Mammary epithelial cell (primary cell): ENCODE measurements at regions not wholly inside any gene's neighbourhood (a gene's known extent, or its start where the extent isn't known, plus 50 kb on each side); places are given as distances from the start of the nearest gene placed in this dataset.

Experiments used
- EZH2 ChIP-seq: IDR thresholded peaks from 2 replicates; pipeline ENCODE4 v1.6.1; 2012; ENCODE audit warnings: low read length, inconsistent platforms, borderline replicate concordance
- TF ChIP-seq, protein P1 (sequence below), 2 donors: IDR thresholded peaks in 1 of 2; conservative IDR thresholded peaks in 1 of 2; 2 replicates each; pipeline ENCODE4 v1.5.1; 2011 to 2012; ENCODE audit warnings: inconsistent platforms in 2 of 2, low read length in 2 of 2, mild to moderate bottlenecking in 2 of 2, control low read depth in 1 of 2, low read depth in 1 of 2; ENCODE audit not compliant: insufficient read depth in 1 of 2; ENCODE audit errors: extremely low read depth in 1 of 2

GRCh38 chr9:106305428-106306133, 557.4 kb upstream of the ZNF462 start:
- TF ChIP-seq, protein P1, sequence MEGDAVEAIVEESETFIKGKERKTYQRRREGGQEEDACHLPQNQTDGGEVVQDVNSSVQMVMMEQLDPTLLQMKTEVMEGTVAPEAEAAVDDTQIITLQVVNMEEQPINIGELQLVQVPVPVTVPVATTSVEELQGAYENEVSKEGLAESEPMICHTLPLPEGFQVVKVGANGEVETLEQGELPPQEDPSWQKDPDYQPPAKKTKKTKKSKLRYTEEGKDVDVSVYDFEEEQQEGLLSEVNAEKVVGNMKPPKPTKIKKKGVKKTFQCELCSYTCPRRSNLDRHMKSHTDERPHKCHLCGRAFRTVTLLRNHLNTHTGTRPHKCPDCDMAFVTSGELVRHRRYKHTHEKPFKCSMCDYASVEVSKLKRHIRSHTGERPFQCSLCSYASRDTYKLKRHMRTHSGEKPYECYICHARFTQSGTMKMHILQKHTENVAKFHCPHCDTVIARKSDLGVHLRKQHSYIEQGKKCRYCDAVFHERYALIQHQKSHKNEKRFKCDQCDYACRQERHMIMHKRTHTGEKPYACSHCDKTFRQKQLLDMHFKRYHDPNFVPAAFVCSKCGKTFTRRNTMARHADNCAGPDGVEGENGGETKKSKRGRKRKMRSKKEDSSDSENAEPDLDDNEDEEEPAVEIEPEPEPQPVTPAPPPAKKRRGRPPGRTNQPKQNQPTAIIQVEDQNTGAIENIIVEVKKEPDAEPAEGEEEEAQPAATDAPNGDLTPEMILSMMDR (conservative IDR thresholded peaks at IDR 0.05 in 1 of 2, IDR thresholded peaks at IDR 0.05 in 1 of 2; ENCODE audit: extremely low read depth in 1 of 2, insufficient read depth in 1 of 2, low read depth in 1 of 2, low read length in 2 of 2): no peak
- TF ChIP-seq EZH2: no peak
